ENCODE measurements at regions not wholly inside any gene's neighbourhood (a gene's known extent, or its start where the extent isn't known, plus 50 kb on each side); places are given as distances from the start of the nearest gene placed in this dataset.

DNA sequence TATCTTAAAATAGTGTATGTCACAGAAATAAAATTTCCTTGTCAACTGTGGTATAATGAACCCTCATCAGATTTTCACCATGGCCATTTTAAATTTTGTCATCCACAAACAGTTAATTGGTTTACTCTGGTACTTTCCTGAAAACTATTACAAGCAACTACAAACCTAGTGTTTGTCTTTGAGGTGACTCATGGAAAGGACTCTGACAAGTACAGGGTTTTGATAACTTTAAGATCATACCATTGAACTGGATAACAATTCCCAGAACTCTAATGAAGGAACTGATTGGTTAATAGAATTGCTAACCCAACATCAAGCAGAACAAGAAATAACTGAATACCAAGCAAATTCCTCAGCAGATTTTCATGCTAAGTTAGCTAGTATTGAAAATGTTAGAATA lies 237.7 kb upstream of the IPO5 start:
- TF ChIP-seq, protein P1, sequence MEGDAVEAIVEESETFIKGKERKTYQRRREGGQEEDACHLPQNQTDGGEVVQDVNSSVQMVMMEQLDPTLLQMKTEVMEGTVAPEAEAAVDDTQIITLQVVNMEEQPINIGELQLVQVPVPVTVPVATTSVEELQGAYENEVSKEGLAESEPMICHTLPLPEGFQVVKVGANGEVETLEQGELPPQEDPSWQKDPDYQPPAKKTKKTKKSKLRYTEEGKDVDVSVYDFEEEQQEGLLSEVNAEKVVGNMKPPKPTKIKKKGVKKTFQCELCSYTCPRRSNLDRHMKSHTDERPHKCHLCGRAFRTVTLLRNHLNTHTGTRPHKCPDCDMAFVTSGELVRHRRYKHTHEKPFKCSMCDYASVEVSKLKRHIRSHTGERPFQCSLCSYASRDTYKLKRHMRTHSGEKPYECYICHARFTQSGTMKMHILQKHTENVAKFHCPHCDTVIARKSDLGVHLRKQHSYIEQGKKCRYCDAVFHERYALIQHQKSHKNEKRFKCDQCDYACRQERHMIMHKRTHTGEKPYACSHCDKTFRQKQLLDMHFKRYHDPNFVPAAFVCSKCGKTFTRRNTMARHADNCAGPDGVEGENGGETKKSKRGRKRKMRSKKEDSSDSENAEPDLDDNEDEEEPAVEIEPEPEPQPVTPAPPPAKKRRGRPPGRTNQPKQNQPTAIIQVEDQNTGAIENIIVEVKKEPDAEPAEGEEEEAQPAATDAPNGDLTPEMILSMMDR (IDR thresholded peaks at IDR 0.05): no peak
- TF ChIP-seq ZFX (IDR thresholded peaks at IDR 0.05; ENCODE audit: borderline replicate concordance): no peak

All from 22Rv1 (cell line).